ENCODE measurements at regions not wholly inside any gene's neighbourhood (a gene's known extent, or its start where the extent isn't known, plus 50 kb on each side); places are given as distances from the start of the nearest gene placed in this dataset.
"Not testable (repeated sequence)": the region's sequence is repeated elsewhere in the genome, so short reads cannot be mapped to it uniquely, and the experiment has no call there.

GRCh38 chr1:189915-190314 is 261.6 kb downstream of the OR4F29 start:
- not testable (repeated sequence) for TF ChIP-seq POLR2A (IDR thresholded peaks at IDR 0.05)
- TF ChIP-seq, protein P1, sequence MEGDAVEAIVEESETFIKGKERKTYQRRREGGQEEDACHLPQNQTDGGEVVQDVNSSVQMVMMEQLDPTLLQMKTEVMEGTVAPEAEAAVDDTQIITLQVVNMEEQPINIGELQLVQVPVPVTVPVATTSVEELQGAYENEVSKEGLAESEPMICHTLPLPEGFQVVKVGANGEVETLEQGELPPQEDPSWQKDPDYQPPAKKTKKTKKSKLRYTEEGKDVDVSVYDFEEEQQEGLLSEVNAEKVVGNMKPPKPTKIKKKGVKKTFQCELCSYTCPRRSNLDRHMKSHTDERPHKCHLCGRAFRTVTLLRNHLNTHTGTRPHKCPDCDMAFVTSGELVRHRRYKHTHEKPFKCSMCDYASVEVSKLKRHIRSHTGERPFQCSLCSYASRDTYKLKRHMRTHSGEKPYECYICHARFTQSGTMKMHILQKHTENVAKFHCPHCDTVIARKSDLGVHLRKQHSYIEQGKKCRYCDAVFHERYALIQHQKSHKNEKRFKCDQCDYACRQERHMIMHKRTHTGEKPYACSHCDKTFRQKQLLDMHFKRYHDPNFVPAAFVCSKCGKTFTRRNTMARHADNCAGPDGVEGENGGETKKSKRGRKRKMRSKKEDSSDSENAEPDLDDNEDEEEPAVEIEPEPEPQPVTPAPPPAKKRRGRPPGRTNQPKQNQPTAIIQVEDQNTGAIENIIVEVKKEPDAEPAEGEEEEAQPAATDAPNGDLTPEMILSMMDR (IDR thresholded peaks at IDR 0.05) = not testable (repeated sequence)

Data from right lobe of liver (tissue), 4 donors.